ENCODE measurements at regions not wholly inside any gene's neighbourhood (a gene's known extent, or its start where the extent isn't known, plus 50 kb on each side); places are given as distances from the start of the nearest gene placed in this dataset.

GRCh38 chr5:82414041-82414388 is 135.9 kb upstream of the RPS23 start:
- TF ChIP-seq CTCF (IDR thresholded peaks at IDR 0.05), result no peak
- no peak for TF ChIP-seq POLR2A (IDR thresholded peaks at IDR 0.05)
